ENCODE measurements at regions not wholly inside any gene's neighbourhood (a gene's known extent, or its start where the extent isn't known, plus 50 kb on each side); places are given as distances from the start of the nearest gene placed in this dataset.
A peak's percentile ranks its signal among the peaks of the same experiment; 100 is the strongest.

DNA sequence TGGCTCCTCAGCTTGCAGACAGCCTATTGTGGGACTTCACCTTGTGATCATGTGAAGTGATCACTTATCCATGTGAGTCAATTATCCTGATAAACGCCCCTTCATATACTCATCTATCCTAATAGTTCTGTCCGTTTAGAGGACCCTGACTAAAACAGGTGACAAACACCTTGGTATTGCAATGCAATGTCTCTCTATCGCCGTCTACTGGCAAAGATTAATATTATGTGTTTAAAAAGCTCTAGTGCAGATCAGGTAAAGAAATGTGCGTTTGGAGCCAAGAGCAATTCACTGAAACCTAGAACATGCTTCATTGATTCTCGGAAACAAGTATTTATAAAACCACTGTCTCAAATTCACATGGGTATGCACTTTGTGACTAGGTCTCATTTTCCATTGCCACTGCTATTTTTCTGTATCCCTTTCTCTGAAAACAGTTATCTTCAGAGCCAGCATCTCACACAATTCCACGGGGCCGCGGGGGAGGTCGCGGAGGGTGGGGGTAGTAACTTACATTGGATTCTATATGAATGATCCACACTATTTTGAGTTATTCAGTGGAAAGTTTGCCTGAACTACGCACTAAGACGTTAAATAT, 554.6 kb upstream of the NCAM2 start:
- TF ChIP-seq, protein P1, sequence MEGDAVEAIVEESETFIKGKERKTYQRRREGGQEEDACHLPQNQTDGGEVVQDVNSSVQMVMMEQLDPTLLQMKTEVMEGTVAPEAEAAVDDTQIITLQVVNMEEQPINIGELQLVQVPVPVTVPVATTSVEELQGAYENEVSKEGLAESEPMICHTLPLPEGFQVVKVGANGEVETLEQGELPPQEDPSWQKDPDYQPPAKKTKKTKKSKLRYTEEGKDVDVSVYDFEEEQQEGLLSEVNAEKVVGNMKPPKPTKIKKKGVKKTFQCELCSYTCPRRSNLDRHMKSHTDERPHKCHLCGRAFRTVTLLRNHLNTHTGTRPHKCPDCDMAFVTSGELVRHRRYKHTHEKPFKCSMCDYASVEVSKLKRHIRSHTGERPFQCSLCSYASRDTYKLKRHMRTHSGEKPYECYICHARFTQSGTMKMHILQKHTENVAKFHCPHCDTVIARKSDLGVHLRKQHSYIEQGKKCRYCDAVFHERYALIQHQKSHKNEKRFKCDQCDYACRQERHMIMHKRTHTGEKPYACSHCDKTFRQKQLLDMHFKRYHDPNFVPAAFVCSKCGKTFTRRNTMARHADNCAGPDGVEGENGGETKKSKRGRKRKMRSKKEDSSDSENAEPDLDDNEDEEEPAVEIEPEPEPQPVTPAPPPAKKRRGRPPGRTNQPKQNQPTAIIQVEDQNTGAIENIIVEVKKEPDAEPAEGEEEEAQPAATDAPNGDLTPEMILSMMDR (conservative IDR thresholded peaks at IDR 0.05; ENCODE audit: low read depth, low read length) = peak; percentile 47
- H3K4me3 ChIP-seq (ENCODE audit: low read depth, low read length) = no peak overlapping the region
- peak; percentile 7 for DNase-seq (ENCODE audit: low read depth)

DNA sequence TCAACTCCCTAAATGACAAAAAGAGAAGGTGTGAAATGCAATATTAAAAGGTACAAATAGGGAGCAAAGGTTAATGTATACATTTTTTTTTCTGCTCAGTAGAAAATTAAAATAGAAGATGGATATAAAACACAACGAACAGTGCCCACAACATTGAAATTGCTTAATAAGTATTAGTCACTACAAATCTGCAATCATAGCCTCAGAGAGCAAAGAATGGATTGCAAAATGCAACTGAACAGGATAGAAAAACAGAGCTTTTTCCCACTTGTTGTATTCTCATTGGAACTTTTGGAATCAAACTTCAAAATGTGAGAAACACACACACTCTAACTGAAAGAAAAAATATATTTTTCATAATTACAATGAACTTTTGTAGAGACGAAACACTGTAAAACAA, 552.2 kb upstream of the NCAM2 start:
- H3K4me3 ChIP-seq (ENCODE audit: low read depth, low read length) = no peak overlapping the region
- DNase-seq (ENCODE audit: low read depth) = peak; percentile 14
- TF ChIP-seq, protein P1 (conservative IDR thresholded peaks at IDR 0.05; ENCODE audit: low read depth, low read length) = no peak

DNA sequence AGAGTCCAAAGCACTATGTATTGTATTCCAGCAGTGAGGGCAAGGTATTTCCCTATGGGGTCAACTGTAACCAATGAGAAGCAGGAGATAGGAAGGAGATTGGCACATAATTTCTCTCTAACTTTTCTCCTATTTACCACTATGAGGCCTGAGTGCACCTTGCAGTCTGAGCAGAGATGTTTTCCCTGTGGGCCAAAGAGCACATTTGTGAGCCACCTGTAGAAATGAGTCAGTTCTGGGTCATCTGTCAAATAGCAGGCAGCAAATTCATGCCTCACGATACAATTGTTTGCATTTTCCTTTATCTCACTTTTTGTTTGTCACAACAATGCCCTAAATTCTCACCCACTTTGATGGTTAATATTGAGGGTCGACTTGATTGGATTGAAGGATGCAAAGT, 547.2 kb upstream of the NCAM2 start:
- no peak overlapping the region for H3K4me3 ChIP-seq (ENCODE audit: low read depth, low read length)
- TF ChIP-seq, protein P1 (conservative IDR thresholded peaks at IDR 0.05; ENCODE audit: low read depth, low read length) = no peak
- DNase-seq (ENCODE audit: low read depth) = peak; percentile 21

DNA sequence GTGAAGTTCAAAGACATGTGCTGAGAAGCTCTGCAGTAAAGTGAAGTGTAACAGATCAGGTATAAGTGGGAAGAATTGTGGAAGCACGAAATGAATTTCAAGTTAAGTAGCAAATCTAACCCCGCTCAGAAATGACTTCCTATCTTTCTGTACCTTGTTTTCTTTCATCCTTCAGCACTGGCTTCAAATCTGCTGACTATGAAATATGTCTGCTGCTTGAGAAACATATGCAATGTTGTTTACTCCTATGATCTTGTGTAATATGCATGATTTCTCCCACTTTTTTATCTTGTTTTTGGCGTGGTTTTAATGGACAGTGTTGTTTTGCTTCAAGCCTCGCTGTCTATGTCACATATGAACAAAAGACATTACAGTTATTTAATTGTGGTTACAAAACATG, 545.3 kb upstream of the NCAM2 start:
- no peak for DNase-seq (ENCODE audit: low read depth)
- no peak overlapping the region for H3K4me3 ChIP-seq (ENCODE audit: low read depth, low read length)
- TF ChIP-seq, protein P1 (conservative IDR thresholded peaks at IDR 0.05; ENCODE audit: low read depth, low read length) = no peak

- TF ChIP-seq, protein P1 (conservative IDR thresholded peaks at IDR 0.05; ENCODE audit: low read depth, low read length) = no peak
- peak; percentile 2 for DNase-seq (ENCODE audit: low read depth)
Measured at GRCh38 chr21:20459838-20460237, 538.4 kb upstream of the NCAM2 start.

DNA sequence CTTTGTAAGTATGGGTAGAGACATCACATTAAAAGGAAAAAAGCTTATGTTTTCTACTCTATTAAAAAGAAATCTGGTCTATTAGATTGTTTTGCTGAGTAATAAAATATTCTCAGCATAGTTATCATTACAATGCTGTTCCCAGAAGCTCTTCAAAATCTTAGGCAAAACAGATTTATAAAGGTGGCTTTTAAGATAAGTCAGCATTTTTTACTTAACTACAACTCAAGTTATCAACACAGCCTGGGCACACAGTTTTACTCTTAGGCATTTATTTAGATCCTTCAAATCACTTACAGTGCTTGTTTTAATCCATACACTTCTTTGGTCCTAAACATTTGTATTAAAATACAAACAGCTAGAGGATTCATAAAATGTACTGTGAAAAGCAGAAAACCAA, 534.8 kb upstream of the NCAM2 start:
- DNase-seq (ENCODE audit: low read depth) = no peak
- H3K4me3 ChIP-seq (ENCODE audit: low read depth, low read length) = no peak overlapping the region
- TF ChIP-seq, protein P1 (conservative IDR thresholded peaks at IDR 0.05; ENCODE audit: low read depth, low read length) = no peak

More at GRCh38 chr21:20459838-20460237, 538.4 kb upstream of the NCAM2 start:
- no peak overlapping the region for H3K4me3 ChIP-seq (ENCODE audit: low read depth, low read length)

DNA sequence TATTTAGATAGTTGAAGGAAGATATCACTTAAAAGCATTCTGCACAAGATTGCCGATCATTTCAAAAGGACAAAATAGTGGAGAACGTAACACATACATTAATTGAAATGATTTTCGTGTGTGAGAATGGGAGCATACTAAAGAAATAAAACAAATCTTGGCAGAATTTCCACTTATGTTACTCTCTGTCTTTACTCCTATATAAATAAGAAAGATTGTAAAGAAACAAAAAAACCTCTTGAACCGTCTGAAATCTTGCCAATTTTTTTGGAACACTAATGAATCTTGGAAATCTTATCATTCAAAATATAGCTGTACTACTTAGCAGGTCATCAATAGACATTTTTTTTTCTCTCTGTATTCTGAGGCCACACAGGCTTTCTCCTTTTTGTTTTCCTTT, 528.8 kb upstream of the NCAM2 start:
- TF ChIP-seq, protein P1 (conservative IDR thresholded peaks at IDR 0.05; ENCODE audit: low read depth, low read length) = no peak
- H3K4me3 ChIP-seq (ENCODE audit: low read depth, low read length) = no peak overlapping the region
- DNase-seq (ENCODE audit: low read depth) = no peak
